ENCODE measurements at regions not wholly inside any gene's neighbourhood (a gene's known extent, or its start where the extent isn't known, plus 50 kb on each side); places are given as distances from the start of the nearest gene placed in this dataset.

- no peak overlapping the region for H3K27ac Mint-ChIP-seq (ENCODE audit: unreplicated experiment)
- peaks cover 2% of the 10 kb centered on the region for H3K36me3 Mint-ChIP-seq (ENCODE audit: low read depth)
- H3K9me3 Mint-ChIP-seq (ENCODE audit: low read depth) = peaks cover 8% of the 10 kb centered on the region
- H3K4me3 Mint-ChIP-seq (ENCODE audit: unreplicated experiment) = no peak overlapping the region
- no peak for DNase-seq (ENCODE audit: low spot score)
- H3K27me3 Mint-ChIP-seq (ENCODE audit: low read depth) = peaks cover 7% of the 10 kb centered on the region
- no peak for TF ChIP-seq CTCF (IDR thresholded peaks at IDR 0.05)
- H3K4me1 Mint-ChIP-seq (ENCODE audit: low read depth) = no peaks in the 10 kb centered on the region
These were observed 98.5 kb upstream of the GPC1 start for GRCh38 chr2:240336820-240337427.

GRCh38 chr2:240338274-240338673 is 97.2 kb upstream of the GPC1 start:
- no peak for TF ChIP-seq CTCF (IDR thresholded peaks at IDR 0.05)
- Mint-ChIP-seq H3K4me1 (ENCODE audit: low read depth) (no peaks in the 10 kb centered on the region), H3K27ac (ENCODE audit: unreplicated experiment) (no peak overlapping the region), H3K4me3 (ENCODE audit: unreplicated experiment) (no peak overlapping the region), H3K27me3 (ENCODE audit: low read depth) (peaks cover 4% of the 10 kb centered on the region), H3K9me3 (ENCODE audit: low read depth) (peaks cover 4% of the 10 kb centered on the region), H3K36me3 (ENCODE audit: low read depth) (no peaks in the 10 kb centered on the region)
- no peak for DNase-seq (ENCODE audit: low spot score)

- DNase-seq (ENCODE audit: low spot score) = no peak
- H3K27me3 Mint-ChIP-seq (ENCODE audit: low read depth) = peaks cover 4% of the 10 kb centered on the region
- no peaks in the 10 kb centered on the region for H3K36me3 Mint-ChIP-seq (ENCODE audit: low read depth)
- H3K27ac Mint-ChIP-seq (ENCODE audit: unreplicated experiment) = no peak overlapping the region
- no peaks in the 10 kb centered on the region for H3K4me1 Mint-ChIP-seq (ENCODE audit: low read depth)
- peaks cover 13% of the 10 kb centered on the region for H3K9me3 Mint-ChIP-seq (ENCODE audit: low read depth)
- H3K4me3 Mint-ChIP-seq (ENCODE audit: unreplicated experiment) = no peak overlapping the region
- no peak for TF ChIP-seq CTCF (IDR thresholded peaks at IDR 0.05)
These were observed 95.8 kb upstream of the GPC1 start for GRCh38 chr2:240339411-240340360.

GRCh38 chr2:240340361-240340761 is 95.1 kb upstream of the GPC1 start:
- peak; percentile 94 for DNase-seq (ENCODE audit: low spot score)

More at GRCh38 chr2:240340361-240340761, 95.1 kb upstream of the GPC1 start:
- no peak overlapping the region for H3K4me3 Mint-ChIP-seq (ENCODE audit: unreplicated experiment)
- no peaks in the 10 kb centered on the region for H3K36me3 Mint-ChIP-seq (ENCODE audit: low read depth)
- H3K27ac Mint-ChIP-seq (ENCODE audit: unreplicated experiment) = no peak overlapping the region
- TF ChIP-seq CTCF (IDR thresholded peaks at IDR 0.05) = no peak
- no peaks in the 10 kb centered on the region for H3K4me1 Mint-ChIP-seq (ENCODE audit: low read depth)
- peaks cover 4% of the 10 kb centered on the region for H3K27me3 Mint-ChIP-seq (ENCODE audit: low read depth)
- H3K9me3 Mint-ChIP-seq (ENCODE audit: low read depth) = peaks cover 20% of the 10 kb centered on the region
